MCF 10A (cell line): ENCODE measurements at regions not wholly inside any gene's neighbourhood (a gene's known extent, or its start where the extent isn't known, plus 50 kb on each side); places are given as distances from the start of the nearest gene placed in this dataset.
A peak's percentile ranks its signal among the peaks of the same experiment; 100 is the strongest.
"Not testable (repeated sequence)": the region's sequence is repeated elsewhere in the genome, so short reads cannot be mapped to it uniquely, and the experiment has no call there.

ENCODE experiments used
- BruUV-seq: library from RNA; stranded (reverse); fragments of 400-500 nt; replicated peaks from 2 replicates; lab custom pipeline; 2021; lab: Mats Ljungman, UMichigan
- CTCF ChIA-PET: fragments of 300-600 bp; sonication (Branson Sonifier 250); formaldehyde crosslinking; extraction: SDS; loops from one replicate; lab custom pipeline; 2021; ENCODE audit warnings: antibody characterized with exemption, inconsistent platforms; lab: Yijun Ruan, JAX
- POLR2A ChIA-PET: fragments of 300-600, 350-650 bp; sonication (Branson Sonifier 250); formaldehyde crosslinking; extraction: SDS; loops from one replicate; lab custom pipeline; 2020; ENCODE audit warnings: antibody characterized with exemption, inconsistent platforms; lab: Yijun Ruan, JAX
- DNase-seq: peaks from one replicate; pipeline ENCODE4 v3.0.0-alpha.2; 2018; ENCODE audit not compliant: unreplicated experiment
- H3K27ac Mint-ChIP-seq: one replicate; pipeline ENCODE4 v1.8.0; 2022; ENCODE audit warnings: mild to moderate bottlenecking, low read depth, mixed read lengths; ENCODE audit not compliant: unreplicated experiment
- H3K27me3 Mint-ChIP-seq: one replicate; pipeline ENCODE4 v1.8.0; 2022; ENCODE audit warnings: mixed read lengths; ENCODE audit not compliant: insufficient read depth, unreplicated experiment
- H3K36me3 Mint-ChIP-seq: one replicate; pipeline ENCODE4 v1.8.0; 2022; ENCODE audit warnings: mild to moderate bottlenecking, moderate library complexity, mixed read lengths; ENCODE audit not compliant: insufficient read depth, unreplicated experiment
- H3K4me1 Mint-ChIP-seq: one replicate; pipeline ENCODE4 v1.8.0; 2022; ENCODE audit warnings: mixed read lengths; ENCODE audit not compliant: insufficient read depth, unreplicated experiment
- H3K4me3 Mint-ChIP-seq: one replicate; pipeline ENCODE4 v1.8.0; 2022; ENCODE audit warnings: mild to moderate bottlenecking, moderate library complexity, mixed read lengths; ENCODE audit not compliant: unreplicated experiment
- H3K9me3 Mint-ChIP-seq: one replicate; pipeline ENCODE4 v1.8.0; 2022; ENCODE audit warnings: mixed read lengths; ENCODE audit not compliant: unreplicated experiment
- intact Hi-C: fragments of 100-400 bp; cut with micrococcal nuclease; formaldehyde crosslinking; loops from 2 replicates; pipeline ENCODE4 v1.14.1; 2022
- TF ChIP-seq, protein P1 (sequence below): fragments of 200-600 bp; IDR thresholded peaks from one replicate; pipeline ENCODE4 v1.8.0; 2022; ENCODE audit warnings: antibody characterized with exemption, mild to moderate bottlenecking; ENCODE audit not compliant: unreplicated experiment

DNA sequence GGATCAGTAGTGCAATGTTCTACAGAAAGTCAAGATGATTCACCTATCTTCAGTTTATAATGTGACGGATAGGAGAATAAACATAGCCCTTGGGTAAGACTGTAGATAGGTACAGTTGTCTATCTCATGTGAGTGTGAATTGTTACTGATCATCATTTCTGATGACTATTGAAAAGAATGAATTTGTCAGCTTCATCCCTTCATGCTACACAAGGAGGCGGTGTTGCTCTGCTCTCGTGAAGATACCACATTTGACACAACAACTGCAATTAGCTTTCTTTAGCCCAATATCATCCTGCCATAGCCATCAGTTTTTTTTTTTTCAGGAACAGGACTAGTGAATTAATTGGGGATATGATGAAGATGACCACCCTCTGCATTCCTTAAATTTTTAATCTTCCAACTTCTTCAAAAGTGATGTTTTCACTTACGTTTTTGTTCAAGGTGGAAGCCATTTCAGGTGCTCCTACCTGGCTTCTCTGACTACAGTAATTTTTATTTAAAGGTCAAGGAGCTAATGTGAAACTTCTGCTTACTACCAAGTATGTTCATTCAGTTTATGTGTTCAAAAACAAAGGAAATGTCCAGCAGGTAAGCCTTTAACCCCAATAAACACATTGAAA lies 152.9 kb upstream of the MOCS2 start:
- Mint-ChIP-seq H3K36me3 (no peaks in the 10 kb centered on the region), H3K27me3 (no peaks in the 10 kb centered on the region), H3K4me3 (no peak overlapping the region), H3K4me1 (peaks cover 21% of the 10 kb centered on the region), H3K9me3 (peaks cover 7% of the 10 kb centered on the region), H3K27ac (no peak overlapping the region)
- intact Hi-C loops: loop anchor here (1.0 to 5.0 kb wide), 7 partner anchors 40 to 956 kb away; no protein-coding TSS in a partner anchor
- TF ChIP-seq, protein P1, sequence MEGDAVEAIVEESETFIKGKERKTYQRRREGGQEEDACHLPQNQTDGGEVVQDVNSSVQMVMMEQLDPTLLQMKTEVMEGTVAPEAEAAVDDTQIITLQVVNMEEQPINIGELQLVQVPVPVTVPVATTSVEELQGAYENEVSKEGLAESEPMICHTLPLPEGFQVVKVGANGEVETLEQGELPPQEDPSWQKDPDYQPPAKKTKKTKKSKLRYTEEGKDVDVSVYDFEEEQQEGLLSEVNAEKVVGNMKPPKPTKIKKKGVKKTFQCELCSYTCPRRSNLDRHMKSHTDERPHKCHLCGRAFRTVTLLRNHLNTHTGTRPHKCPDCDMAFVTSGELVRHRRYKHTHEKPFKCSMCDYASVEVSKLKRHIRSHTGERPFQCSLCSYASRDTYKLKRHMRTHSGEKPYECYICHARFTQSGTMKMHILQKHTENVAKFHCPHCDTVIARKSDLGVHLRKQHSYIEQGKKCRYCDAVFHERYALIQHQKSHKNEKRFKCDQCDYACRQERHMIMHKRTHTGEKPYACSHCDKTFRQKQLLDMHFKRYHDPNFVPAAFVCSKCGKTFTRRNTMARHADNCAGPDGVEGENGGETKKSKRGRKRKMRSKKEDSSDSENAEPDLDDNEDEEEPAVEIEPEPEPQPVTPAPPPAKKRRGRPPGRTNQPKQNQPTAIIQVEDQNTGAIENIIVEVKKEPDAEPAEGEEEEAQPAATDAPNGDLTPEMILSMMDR: peak; percentile 61
- no TSS peak for BruUV-seq
- peak; percentile 65 for DNase-seq
- POLR2A ChIA-PET: interaction anchor here (0.6 to 1.6 kb wide), 5 partner anchors 25 to 215 kb away, joined by 3 to 4 read pairs (median 3); no protein-coding TSS in a partner anchor
- CTCF ChIA-PET: interaction anchor here (0.5 to 1.9 kb wide), 42 partner anchors 10 to 1564 kb away, joined by 3 to 29 read pairs (median 4); no protein-coding TSS in a partner anchor

DNA sequence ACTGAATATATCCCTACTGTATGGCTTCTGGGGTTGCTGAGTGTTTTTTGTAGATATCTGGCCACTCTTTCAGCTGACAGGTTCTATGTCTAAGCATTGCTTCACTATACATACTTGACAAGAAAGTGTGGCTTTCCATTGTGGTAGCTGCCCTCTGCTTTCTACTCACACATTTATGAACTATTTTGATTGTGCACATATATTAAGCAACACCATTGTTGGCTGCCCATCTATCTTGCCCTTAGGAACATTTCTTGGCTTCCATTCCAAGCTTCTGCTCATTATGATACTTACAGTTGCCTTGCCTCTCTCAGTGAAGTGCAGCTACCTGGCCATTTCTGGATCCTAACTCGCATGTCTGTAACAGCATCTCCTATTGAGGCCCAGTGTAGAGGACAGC lies 153.6 kb upstream of the MOCS2 start:
- peaks cover 7% of the 10 kb centered on the region for H3K9me3 Mint-ChIP-seq

DNA sequence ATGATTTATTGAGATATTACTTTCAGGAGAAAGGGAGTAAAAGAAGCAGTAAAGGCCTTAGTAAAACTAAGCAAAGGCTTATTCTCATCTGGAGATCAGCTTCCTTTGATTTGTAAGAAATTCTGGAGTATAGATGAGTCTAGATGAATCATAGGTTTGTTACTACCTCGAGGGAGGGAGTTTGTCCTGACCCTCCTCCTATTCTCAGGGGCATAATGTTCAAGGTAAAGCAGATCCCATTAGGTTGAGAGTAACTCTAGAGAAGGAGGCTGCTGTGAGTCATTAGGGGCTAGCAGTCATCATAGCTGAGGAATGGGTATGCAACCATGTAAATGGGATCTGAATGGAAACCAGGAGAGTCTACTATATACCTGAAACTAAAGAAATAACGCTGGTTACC lies 155.5 kb upstream of the MOCS2 start:
- intact Hi-C loops: no loop called here
- Mint-ChIP-seq H3K9me3 (peaks cover 14% of the 10 kb centered on the region), H3K36me3 (no peaks in the 10 kb centered on the region), H3K27ac (no peak overlapping the region), H3K4me3 (no peak overlapping the region), H3K4me1 (peaks cover 12% of the 10 kb centered on the region), H3K27me3 (no peaks in the 10 kb centered on the region)
- POLR2A ChIA-PET: interaction anchor here (0.5 to 0.7 kb wide), 3 partner anchors 209 to 951 kb away, joined by 3 to 4 read pairs (median 3); partner anchors contain the start of gene NDUFS4
- CTCF ChIA-PET: interaction anchor here (0.5 to 1.0 kb wide), 4 partner anchors 12 to 604 kb away, joined by 3 read pairs; no protein-coding TSS in a partner anchor
- DNase-seq: no peak
- TF ChIP-seq, protein P1: no peak
- BruUV-seq: no TSS peak

More for the DNA sequence above, 153.6 kb upstream of the MOCS2 start:
- DNase-seq: peak; percentile 45
- intact Hi-C loops: loop anchor here (2.0 to 5.0 kb wide), 4 partner anchors 39 to 608 kb away; no protein-coding TSS in a partner anchor
- Mint-ChIP-seq H3K4me3 (no peak overlapping the region), H3K27ac (no peak overlapping the region), H3K27me3 (no peaks in the 10 kb centered on the region), H3K36me3 (no peaks in the 10 kb centered on the region), H3K4me1 (peaks cover 14% of the 10 kb centered on the region)
- ChIA-PET POLR2A (interaction anchor here (1.0 to 1.6 kb wide), 3 partner anchors 24 to 80 kb away, joined by 3 to 4 read pairs (median 3); no protein-coding TSS in a partner anchor), CTCF (interaction anchor here (0.6 to 1.9 kb wide), 33 partner anchors 9 to 971 kb away, joined by 3 to 29 read pairs (median 4); no protein-coding TSS in a partner anchor)
- BruUV-seq: no TSS peak
- TF ChIP-seq, protein P1: no peak

DNA sequence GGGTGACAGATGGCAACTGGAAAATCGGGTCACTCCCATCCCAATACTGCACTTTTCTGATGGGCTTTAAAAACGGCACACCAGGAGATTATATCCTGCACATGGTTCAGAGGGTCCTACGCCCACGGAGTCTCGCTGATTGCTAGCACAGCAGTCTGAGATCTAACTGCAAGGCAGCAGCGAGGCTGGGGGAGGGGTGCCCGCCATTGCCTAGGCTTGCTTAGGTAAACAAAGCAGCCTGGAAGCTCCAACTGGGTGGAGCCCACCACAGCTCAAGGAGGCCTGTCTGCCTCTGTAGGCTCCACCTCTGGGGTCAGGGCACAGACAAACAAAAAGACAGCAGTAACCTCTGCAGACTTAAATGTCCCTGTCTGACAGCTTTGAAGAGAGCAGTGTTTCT lies 158.7 kb upstream of the MOCS2 start:
- H3K27ac Mint-ChIP-seq, H3K4me3 Mint-ChIP-seq, H3K27me3 Mint-ChIP-seq, BruUV-seq, CTCF ChIA-PET, intact Hi-C loops, POLR2A ChIA-PET, H3K36me3 Mint-ChIP-seq, DNase-seq: not testable (repeated sequence)
- Mint-ChIP-seq H3K9me3 (peaks cover 22% of the 10 kb centered on the region), H3K4me1 (peaks cover 12% of the 10 kb centered on the region)
